ENCODE measurements at regions not wholly inside any gene's neighbourhood (a gene's known extent, or its start where the extent isn't known, plus 50 kb on each side); places are given as distances from the start of the nearest gene placed in this dataset.

GRCh38 chr3:99332276-99332675 is 306.1 kb upstream of the COL8A1 start:
- Histone ChIP-seq H3K4me1 (ENCODE audit: insufficient read depth, low read length, poor library complexity, severe bottlenecking) (no peaks in the 10 kb centered on the region), H3K9me3 (ENCODE audit: low read depth, low read length, poor library complexity, severe bottlenecking) (no peaks in the 10 kb centered on the region), H3K36me3 (ENCODE audit: insufficient read depth, low read length, poor library complexity, severe bottlenecking) (no peaks in the 10 kb centered on the region), H3K27me3 (replicated peaks; ENCODE audit: insufficient read depth, low read depth, low read length, poor library complexity) (no peaks in the 10 kb centered on the region), H3K4me3 (ENCODE audit: low read depth, low read length, poor library complexity, severe bottlenecking) (no peak overlapping the region), H3K27ac (ENCODE audit: low read depth, low read length, poor library complexity, severe bottlenecking) (no peak overlapping the region)
- TF ChIP-seq, protein P1, sequence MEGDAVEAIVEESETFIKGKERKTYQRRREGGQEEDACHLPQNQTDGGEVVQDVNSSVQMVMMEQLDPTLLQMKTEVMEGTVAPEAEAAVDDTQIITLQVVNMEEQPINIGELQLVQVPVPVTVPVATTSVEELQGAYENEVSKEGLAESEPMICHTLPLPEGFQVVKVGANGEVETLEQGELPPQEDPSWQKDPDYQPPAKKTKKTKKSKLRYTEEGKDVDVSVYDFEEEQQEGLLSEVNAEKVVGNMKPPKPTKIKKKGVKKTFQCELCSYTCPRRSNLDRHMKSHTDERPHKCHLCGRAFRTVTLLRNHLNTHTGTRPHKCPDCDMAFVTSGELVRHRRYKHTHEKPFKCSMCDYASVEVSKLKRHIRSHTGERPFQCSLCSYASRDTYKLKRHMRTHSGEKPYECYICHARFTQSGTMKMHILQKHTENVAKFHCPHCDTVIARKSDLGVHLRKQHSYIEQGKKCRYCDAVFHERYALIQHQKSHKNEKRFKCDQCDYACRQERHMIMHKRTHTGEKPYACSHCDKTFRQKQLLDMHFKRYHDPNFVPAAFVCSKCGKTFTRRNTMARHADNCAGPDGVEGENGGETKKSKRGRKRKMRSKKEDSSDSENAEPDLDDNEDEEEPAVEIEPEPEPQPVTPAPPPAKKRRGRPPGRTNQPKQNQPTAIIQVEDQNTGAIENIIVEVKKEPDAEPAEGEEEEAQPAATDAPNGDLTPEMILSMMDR (conservative IDR thresholded peaks at IDR 0.05; ENCODE audit: low read depth, low read length) = no peak
- TF ChIP-seq EZH2 (IDR thresholded peaks at IDR 0.05; ENCODE audit: borderline replicate concordance, low read depth, low read length, poor library complexity, severe bottlenecking) = no peak
- BruUV-seq (replicated peaks) = no TSS peak
- intact Hi-C loops (cut with micrococcal nuclease; ENCODE audit: unreplicated experiment) = no loop called here
- DNase-seq (ENCODE audit: low spot score) = no peak
- POLR2A ChIA-PET (ENCODE audit: low non-redundant PET) = no interaction called here
- CTCF ChIA-PET = no interaction called here

GRCh38 chr3:99330924-99331532 is 307.4 kb upstream of the COL8A1 start:
- no peak overlapping the region for H3K4me3 ChIP-seq (ENCODE audit: low read depth, low read length, poor library complexity, severe bottlenecking)
- H3K9me3 ChIP-seq (ENCODE audit: low read depth, low read length, poor library complexity, severe bottlenecking) = no peaks in the 10 kb centered on the region
- DNase-seq (ENCODE audit: low spot score) = no peak
- no peak overlapping the region for H3K27ac ChIP-seq (ENCODE audit: low read depth, low read length, poor library complexity, severe bottlenecking)
- no peaks in the 10 kb centered on the region for H3K36me3 ChIP-seq (ENCODE audit: insufficient read depth, low read length, poor library complexity, severe bottlenecking)
- no peak for TF ChIP-seq EZH2 (IDR thresholded peaks at IDR 0.05; ENCODE audit: borderline replicate concordance, low read depth, low read length, poor library complexity, severe bottlenecking)
- TF ChIP-seq, protein P1 (conservative IDR thresholded peaks at IDR 0.05; ENCODE audit: low read depth, low read length) = no peak
- intact Hi-C loops (cut with micrococcal nuclease; ENCODE audit: unreplicated experiment) = no loop called here
- CTCF ChIA-PET = no interaction called here
- no TSS peak for BruUV-seq (replicated peaks)
- H3K27me3 ChIP-seq (replicated peaks; ENCODE audit: insufficient read depth, low read depth, low read length, poor library complexity) = no peaks in the 10 kb centered on the region
- H3K4me1 ChIP-seq (ENCODE audit: insufficient read depth, low read length, poor library complexity, severe bottlenecking) = no peaks in the 10 kb centered on the region
- POLR2A ChIA-PET (ENCODE audit: low non-redundant PET) = no interaction called here

- no peak for DNase-seq (ENCODE audit: low spot score)
- CTCF ChIA-PET = no interaction called here
- Histone ChIP-seq H3K9me3 (ENCODE audit: low read depth, low read length, poor library complexity, severe bottlenecking) (no peaks in the 10 kb centered on the region), H3K27ac (ENCODE audit: low read depth, low read length, poor library complexity, severe bottlenecking) (no peak overlapping the region), H3K4me3 (ENCODE audit: low read depth, low read length, poor library complexity, severe bottlenecking) (no peak overlapping the region), H3K4me1 (ENCODE audit: insufficient read depth, low read length, poor library complexity, severe bottlenecking) (no peaks in the 10 kb centered on the region), H3K27me3 (replicated peaks; ENCODE audit: insufficient read depth, low read depth, low read length, poor library complexity) (no peaks in the 10 kb centered on the region), H3K36me3 (ENCODE audit: insufficient read depth, low read length, poor library complexity, severe bottlenecking) (no peaks in the 10 kb centered on the region)
- intact Hi-C loops (cut with micrococcal nuclease; ENCODE audit: unreplicated experiment) = no loop called here
- TF ChIP-seq, protein P1 (conservative IDR thresholded peaks at IDR 0.05; ENCODE audit: low read depth, low read length) = no peak
- TF ChIP-seq EZH2 (IDR thresholded peaks at IDR 0.05; ENCODE audit: borderline replicate concordance, low read depth, low read length, poor library complexity, severe bottlenecking) = no peak
- POLR2A ChIA-PET (ENCODE audit: low non-redundant PET) = interaction anchor here (0.6 kb wide), 1 partner anchor 107 kb away, joined by 3 read pairs; no protein-coding TSS in a partner anchor
- no TSS peak for BruUV-seq (replicated peaks)
Measured at GRCh38 chr3:99330281-99330680, 308.1 kb upstream of the COL8A1 start.
